Fibroblast of mammary gland (primary cell): ENCODE measurements at regions not wholly inside any gene's neighbourhood (a gene's known extent, or its start where the extent isn't known, plus 50 kb on each side); places are given as distances from the start of the nearest gene placed in this dataset.

Source experiments
- DNase-seq: peaks from one replicate; pipeline ENCODE4 v3.0.0-alpha.2; 2010; ENCODE audit warnings: low read depth
- H3K4me3 ChIP-seq: 2 replicates; pipeline ENCODE4 v1.5.1; 2011; ENCODE audit warnings: low read depth, mild to moderate bottlenecking, low read length, moderate library complexity; ENCODE audit not compliant: control insufficient read depth
- TF ChIP-seq, protein P1 (sequence below): conservative IDR thresholded peaks from 2 replicates; pipeline ENCODE4 v1.5.1; 2011; ENCODE audit warnings: low read depth, low read length, inconsistent platforms; ENCODE audit not compliant: control insufficient read depth, insufficient read depth

DNA sequence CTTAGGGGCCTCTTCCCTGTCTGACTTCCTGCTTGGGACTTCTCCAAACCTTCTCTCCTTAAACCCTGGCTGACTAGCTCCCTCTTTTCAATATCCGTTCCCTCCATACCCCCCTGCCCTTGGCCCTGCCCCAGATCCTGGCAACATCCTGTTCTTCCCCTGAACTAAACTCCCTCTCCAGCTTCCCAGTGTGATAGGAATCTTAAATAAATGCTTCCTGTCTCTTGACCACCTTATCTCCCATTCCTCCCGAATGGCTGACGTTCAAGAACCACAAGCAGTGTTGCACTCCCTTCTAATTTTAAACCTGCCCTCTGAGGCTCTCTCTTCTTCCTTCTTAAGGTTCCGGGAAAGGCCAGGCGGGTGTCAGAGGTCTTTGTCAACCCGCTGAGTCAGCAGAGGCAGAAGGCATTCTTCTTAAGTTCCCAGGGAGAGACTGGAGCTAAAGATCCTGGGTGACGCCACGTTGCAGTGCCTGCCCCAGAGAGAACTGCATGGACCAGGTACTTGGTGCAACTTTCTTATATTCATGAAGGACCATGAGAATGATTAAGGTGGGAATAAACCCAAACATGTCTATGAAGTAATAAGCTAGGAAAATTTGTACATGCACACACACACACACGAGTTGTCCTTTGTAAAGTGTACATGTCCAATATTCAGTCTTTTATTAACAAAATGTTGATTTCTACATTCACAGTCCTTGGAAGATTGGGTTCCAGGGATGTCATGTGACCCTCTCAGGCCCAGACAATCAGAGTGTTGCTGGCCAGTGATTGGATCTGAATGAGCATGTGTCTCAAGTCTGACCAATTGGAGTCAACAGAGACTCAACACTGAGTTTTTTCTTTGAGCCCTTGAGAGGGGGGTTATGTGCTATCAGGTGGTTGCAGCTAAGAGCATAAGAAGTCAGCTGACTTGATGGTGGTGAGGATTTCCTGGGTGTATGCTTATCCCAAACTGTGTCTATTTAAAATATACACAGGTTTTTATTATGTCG lies 420.2 kb upstream of the TBX3 start:
- DNase-seq: peak; percentile 32
- no peak overlapping the region for H3K4me3 ChIP-seq
- TF ChIP-seq, protein P1, sequence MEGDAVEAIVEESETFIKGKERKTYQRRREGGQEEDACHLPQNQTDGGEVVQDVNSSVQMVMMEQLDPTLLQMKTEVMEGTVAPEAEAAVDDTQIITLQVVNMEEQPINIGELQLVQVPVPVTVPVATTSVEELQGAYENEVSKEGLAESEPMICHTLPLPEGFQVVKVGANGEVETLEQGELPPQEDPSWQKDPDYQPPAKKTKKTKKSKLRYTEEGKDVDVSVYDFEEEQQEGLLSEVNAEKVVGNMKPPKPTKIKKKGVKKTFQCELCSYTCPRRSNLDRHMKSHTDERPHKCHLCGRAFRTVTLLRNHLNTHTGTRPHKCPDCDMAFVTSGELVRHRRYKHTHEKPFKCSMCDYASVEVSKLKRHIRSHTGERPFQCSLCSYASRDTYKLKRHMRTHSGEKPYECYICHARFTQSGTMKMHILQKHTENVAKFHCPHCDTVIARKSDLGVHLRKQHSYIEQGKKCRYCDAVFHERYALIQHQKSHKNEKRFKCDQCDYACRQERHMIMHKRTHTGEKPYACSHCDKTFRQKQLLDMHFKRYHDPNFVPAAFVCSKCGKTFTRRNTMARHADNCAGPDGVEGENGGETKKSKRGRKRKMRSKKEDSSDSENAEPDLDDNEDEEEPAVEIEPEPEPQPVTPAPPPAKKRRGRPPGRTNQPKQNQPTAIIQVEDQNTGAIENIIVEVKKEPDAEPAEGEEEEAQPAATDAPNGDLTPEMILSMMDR: no peak

DNA sequence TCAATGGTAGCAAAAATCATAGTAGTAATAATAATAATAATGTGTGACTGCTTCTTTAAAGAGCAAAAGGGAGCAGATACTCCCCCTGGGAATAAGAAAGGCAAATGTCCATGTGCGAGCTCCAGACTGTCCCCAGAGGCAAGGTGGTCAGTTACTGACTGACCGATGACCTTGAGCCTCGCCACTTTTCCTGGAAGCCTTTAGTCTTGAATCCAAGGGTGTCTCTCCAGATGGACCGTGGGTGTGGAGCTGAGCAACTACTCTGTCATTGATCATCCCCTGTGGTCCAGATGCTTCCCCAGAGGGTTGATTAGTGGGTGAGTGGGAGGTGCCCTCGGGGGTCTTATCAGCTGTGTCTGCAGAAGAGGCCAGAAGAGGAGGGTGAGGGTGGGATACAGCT lies 418.5 kb upstream of the TBX3 start:
- TF ChIP-seq, protein P1: no peak
- DNase-seq: peak; percentile 55
- H3K4me3 ChIP-seq: no peak overlapping the region

DNA sequence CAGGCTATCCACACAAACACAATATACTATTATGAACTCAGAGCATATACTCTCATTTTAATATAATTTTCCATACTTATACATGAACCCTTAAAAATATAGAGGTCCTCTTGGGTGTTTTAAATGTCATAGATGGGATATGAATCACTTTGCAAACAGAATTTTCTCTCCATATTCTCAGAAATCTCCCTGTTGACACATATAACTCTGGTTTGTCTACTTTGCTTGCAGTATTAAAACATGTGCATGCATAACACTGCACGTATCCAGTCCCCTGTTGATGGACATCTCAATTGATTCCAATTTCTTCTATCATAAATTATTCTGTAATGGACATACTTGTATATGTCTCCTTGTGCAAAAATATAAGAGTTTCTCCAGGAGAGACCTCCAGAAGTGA lies 417.5 kb upstream of the TBX3 start:
- DNase-seq: no peak
- H3K4me3 ChIP-seq: no peak overlapping the region
- TF ChIP-seq, protein P1: no peak

DNA sequence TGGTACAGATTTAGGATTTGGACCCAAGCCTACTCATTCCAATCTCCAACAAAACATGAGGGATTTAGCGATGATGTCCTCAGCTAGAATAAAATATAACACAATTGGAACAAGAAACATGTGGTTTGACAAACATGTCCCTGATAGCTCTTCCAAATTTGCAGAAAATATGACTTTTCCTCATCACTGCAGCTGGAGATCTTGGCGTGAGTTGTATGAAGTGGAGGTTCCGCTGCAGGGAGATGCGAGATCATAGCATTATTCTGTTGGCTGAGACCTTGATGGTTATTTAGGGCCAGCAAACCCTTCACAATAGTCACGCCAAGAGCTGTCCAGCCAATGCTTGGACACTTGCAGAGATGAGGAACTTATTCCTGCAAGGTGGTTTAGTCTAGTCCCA lies 413.4 kb upstream of the TBX3 start:
- no peak overlapping the region for H3K4me3 ChIP-seq
- DNase-seq: no peak
- TF ChIP-seq, protein P1: no peak

DNA sequence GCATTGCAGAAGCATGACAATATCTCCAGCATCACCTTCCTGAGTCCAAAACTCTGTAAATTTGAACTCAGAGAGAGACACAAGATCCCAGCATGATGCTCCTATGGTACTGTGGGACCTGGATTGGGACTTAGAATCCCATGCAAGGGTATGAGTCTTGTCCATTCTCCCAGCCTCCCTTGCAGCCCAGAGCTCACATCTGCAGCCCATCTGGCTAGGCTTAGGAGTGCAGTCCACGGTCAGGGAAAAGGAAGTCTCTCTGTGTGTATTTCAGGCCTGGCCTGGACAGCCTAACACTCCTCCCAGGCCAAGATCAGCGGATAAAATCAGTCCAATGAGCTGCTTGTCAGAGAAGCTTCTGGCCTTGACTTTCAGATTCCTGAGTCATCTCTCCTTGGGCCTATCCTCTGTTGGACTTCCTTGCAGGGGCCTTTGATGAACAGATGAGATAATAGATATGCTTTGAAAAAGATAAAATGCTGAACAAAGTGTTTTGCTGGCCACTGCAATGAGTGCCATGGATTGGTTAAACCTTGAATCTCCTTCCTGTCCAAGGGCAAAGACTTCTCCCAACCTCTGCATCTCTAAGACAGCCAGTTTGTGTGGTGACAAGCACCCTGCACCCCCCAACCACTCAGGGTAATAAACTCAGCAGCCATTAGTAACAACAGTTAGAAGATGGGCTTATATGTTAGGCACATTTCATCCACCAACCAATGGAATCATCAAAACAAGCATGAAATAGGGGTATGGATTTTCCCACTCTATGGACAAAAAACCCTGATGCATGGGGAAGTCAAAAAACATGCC lies 412.8 kb upstream of the TBX3 start:
- DNase-seq: peak; percentile 84
- TF ChIP-seq, protein P1: no peak
- H3K4me3 ChIP-seq: no peak overlapping the region

DNA sequence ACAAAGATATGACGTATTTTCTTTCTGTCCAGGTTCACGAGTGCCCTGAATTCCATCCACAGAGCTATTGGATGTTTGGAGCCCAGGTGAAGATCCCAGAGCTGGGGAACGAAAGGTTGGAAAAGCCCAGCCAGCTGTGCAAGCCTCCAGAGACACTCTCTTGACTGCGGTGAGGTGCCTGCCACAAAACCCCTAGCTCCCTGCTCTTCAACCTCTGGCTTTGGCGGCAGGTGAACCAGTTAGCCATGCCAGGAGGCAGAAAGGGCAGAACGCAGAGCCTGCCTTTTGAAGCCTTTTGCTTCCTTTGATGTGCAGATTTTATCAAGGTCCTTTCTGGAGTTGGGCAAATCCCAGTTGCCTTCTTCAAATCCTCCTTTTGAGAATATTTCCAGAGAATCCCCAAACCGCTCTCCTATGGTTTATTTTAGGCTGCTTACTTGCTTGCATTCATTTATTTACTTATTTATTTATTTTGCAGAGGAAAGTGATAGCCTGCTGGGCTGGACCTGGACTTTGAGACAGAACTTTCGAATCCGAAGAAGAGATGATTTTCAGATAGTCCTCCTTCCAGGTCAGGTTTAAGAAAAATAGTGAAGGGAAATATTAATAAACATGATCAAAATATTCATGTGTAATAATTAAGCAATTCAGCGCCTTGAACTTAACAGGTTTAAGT lies 411.2 kb upstream of the TBX3 start:
- no peak for DNase-seq
- TF ChIP-seq, protein P1: no peak
- no peak overlapping the region for H3K4me3 ChIP-seq
